ENCODE measurements at regions not wholly inside any gene's neighbourhood (a gene's known extent, or its start where the extent isn't known, plus 50 kb on each side); places are given as distances from the start of the nearest gene placed in this dataset.

DNA sequence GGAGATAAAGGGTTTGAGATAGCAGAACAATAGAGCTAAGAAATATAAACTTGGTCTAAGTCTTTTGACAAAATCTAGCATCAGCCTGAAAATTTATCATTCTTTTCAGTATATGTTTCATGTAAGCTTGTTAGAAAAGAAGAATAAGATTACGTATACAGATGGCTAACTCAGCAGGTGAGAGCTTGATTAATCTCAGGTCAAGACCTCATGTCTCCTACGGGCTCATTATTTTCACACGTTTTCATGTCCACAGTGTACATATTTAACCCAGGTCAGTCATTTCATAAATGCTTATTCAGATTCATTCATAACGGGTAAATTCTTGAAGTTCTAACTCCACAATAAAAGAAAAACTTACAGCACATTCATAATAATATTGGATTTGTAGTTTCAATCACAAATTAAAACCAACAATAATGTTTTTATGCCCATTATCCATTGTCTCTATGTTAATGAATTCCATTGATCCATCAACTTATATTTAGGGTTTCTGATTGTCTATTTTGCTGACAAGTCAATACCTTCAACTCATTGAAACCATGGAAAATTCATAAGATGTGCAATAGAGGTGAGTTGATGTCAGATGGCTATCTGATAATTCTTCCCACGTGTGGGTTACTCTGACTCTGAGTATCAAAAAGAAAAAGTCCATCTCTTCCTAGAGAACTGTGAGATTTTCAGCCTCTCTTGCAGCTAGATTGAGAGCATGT, 102.6 kb downstream of the CASP12 start:
- TF ChIP-seq CTCF (IDR thresholded peaks at IDR 0.05) (no peak), POLR2AphosphoS5 (IDR thresholded peaks at IDR 0.05) (no peak)

All from esophagus muscularis mucosa (tissue), 3 donors.